H1 (cell line): ENCODE measurements at regions not wholly inside any gene's neighbourhood (a gene's known extent, or its start where the extent isn't known, plus 50 kb on each side); places are given as distances from the start of the nearest gene placed in this dataset.

Source experiments
- CTCF ChIA-PET: fragments of 300-600 bp; sonication (Branson Sonifier 250); formaldehyde crosslinking; loops from one replicate; lab custom pipeline; 2021; ENCODE audit not compliant: partially characterized antibody; lab: Charles Lee
- POLR2A ChIA-PET: fragments of 300-600 bp; sonication (Branson Sonifier 250); formaldehyde crosslinking; loops from one replicate; lab custom pipeline; 2021; ENCODE audit warnings: inconsistent platforms; ENCODE audit not compliant: partially characterized antibody; lab: Charles Lee
- DNase-seq, 2 experiments: peaks; one replicate each; pipeline versions ENCODE4 v3.0.0 to v3.0.0-alpha.2; 2010 to 2022; ENCODE audit warnings: low spot score in 2 of 2, low read depth in 1 of 2, mixed read lengths in 1 of 2
- FAIRE-seq: peaks from 2 replicates; lab custom pipeline; 2011; peaks lifted over from hg19 to GRCh38; lab: Jason Lieb, UNC
- H2AFZ ChIP-seq: 2 replicates; pipeline ENCODE4 v1.8.1; 2012; ENCODE audit warnings: low read length, inconsistent platforms
- H2AK5ac ChIP-seq: 2 replicates; pipeline ENCODE4 v1.6.1; 2013; ENCODE audit warnings: low read depth, low read length
- H2BK120ac ChIP-seq: replicated peaks from 2 replicates; pipeline ENCODE3; 2013; ENCODE audit warnings: low read depth, low read length, inconsistent platforms
- H2BK12ac ChIP-seq: 2 replicates; pipeline ENCODE4 v1.6.1; 2013; ENCODE audit warnings: low read depth, low read length
- H2BK15ac ChIP-seq: 2 replicates; pipeline ENCODE4 v1.6.1; 2013; ENCODE audit warnings: low read length
- H2BK20ac ChIP-seq: 2 replicates; pipeline ENCODE4 v1.6.1; 2013; ENCODE audit warnings: low read length
- H2BK5ac ChIP-seq: 2 replicates; pipeline ENCODE4 v1.6.1; 2013; ENCODE audit warnings: low read depth, low read length
- H3K14ac ChIP-seq: 2 replicates; pipeline ENCODE4 v1.6.1; 2013; ENCODE audit warnings: inconsistent platforms; ENCODE audit not compliant: insufficient read length
- H3K18ac ChIP-seq: 2 replicates; pipeline ENCODE4 v1.6.1; 2013; ENCODE audit warnings: low read length; ENCODE audit errors: extremely low read depth
- H3K23ac ChIP-seq: 2 replicates; pipeline ENCODE4 v1.6.1; 2013; ENCODE audit warnings: inconsistent platforms; ENCODE audit not compliant: insufficient read length
- H3K23me2 ChIP-seq: 2 replicates; pipeline ENCODE4 v1.6.1; 2013; ENCODE audit warnings: low read depth, low read length
- H3K27ac ChIP-seq: 2 replicates; pipeline ENCODE4 v1.6.1; 2011; ENCODE audit warnings: low read depth, low read length, inconsistent platforms
- H3K27me3 ChIP-seq, 4 experiments: replicated peaks in 1 of 4; 1 replicate in 1 of 4; 2 replicates in 3 of 4; pipeline versions ENCODE4 v1.6.1 to v1.8.1; 2011 to 2013; ENCODE audit warnings: low read length in 3 of 4, mild to moderate bottlenecking in 3 of 4, inconsistent platforms in 2 of 4, mixed read lengths in 2 of 4, moderate library complexity in 1 of 4; ENCODE audit not compliant: control insufficient read depth in 3 of 4, insufficient read depth in 3 of 4; ENCODE audit errors: extremely low read depth in 1 of 4
- H3K36me3 ChIP-seq, 4 experiments: 2 replicates each; pipeline versions ENCODE4 v1.6.1 to v1.8.1; 2011 to 2013; ENCODE audit warnings: mild to moderate bottlenecking in 4 of 4, low read length in 3 of 4, moderate library complexity in 2 of 4, control low read depth in 1 of 4, inconsistent platforms in 1 of 4; ENCODE audit not compliant: insufficient read depth in 4 of 4, control insufficient read depth in 2 of 4
- H3K4ac ChIP-seq: replicated peaks from 2 replicates; pipeline ENCODE3; 2013; ENCODE audit warnings: low read length, low read depth, mixed read lengths, inconsistent platforms; ENCODE audit not compliant: insufficient read length
- H3K4me1 ChIP-seq, 4 experiments: replicated peaks in 1 of 4; 1 replicate in 1 of 4; 2 replicates in 3 of 4; pipeline versions ENCODE4 v1.6.1 to v1.8.1; 2011 to 2013; ENCODE audit warnings: low read length in 3 of 4, inconsistent platforms in 2 of 4, mixed read lengths in 1 of 4; ENCODE audit not compliant: insufficient read depth in 4 of 4, control insufficient read depth in 3 of 4
- H3K4me2 ChIP-seq, 2 experiments: 2 replicates each; pipeline versions ENCODE4 v1.6.1 to v1.8.1; 2011 to 2013; ENCODE audit warnings: low read depth in 2 of 2, low read length in 2 of 2, control low read depth in 1 of 2, inconsistent platforms in 1 of 2, mild to moderate bottlenecking in 1 of 2; ENCODE audit not compliant: insufficient read depth in 1 of 2
- H3K4me3 ChIP-seq, 4 experiments: fragments of 200-600, 300-600 bp in 1 of 4; sonication (generic), shearing (Covaris generic), sonication (Bioruptor Twin) in 1 of 4; 2 replicates each; pipeline versions ENCODE4 v1.5.1 to v1.8.1; 2011 to 2016; ENCODE audit warnings: low read length in 4 of 4, low read depth in 3 of 4, control low read depth in 2 of 4, inconsistent platforms in 2 of 4, mild to moderate bottlenecking in 2 of 4, mixed read lengths in 1 of 4, moderate library complexity in 1 of 4; ENCODE audit not compliant: insufficient read depth in 2 of 4; ENCODE audit errors: extremely low read depth in 1 of 4
- H3K56ac ChIP-seq: replicated peaks from 2 replicates; pipeline ENCODE3; 2013; ENCODE audit warnings: low read depth, mild to moderate bottlenecking, mixed read lengths, low read length, inconsistent platforms; ENCODE audit not compliant: insufficient read length
- H3K79me1 ChIP-seq: 2 replicates; pipeline ENCODE4 v1.6.1; 2013; ENCODE audit warnings: low read depth, low read length, control low read depth
- H3K79me2 ChIP-seq, 2 experiments: 2 replicates each; pipeline versions ENCODE4 v1.6.1 to v1.8.1; 2012 to 2013; ENCODE audit warnings: low read length in 2 of 2, mild to moderate bottlenecking in 2 of 2, inconsistent platforms in 1 of 2; ENCODE audit not compliant: insufficient read depth in 2 of 2, control insufficient read depth in 1 of 2
- H3K9ac ChIP-seq, 4 experiments: replicated peaks in 1 of 4; 1 replicate in 1 of 4; 2 replicates in 3 of 4; pipeline versions ENCODE4 v1.6.1 to v1.8.1; 2011 to 2013; ENCODE audit warnings: low read depth in 3 of 4, low read length in 3 of 4, control low read depth in 2 of 4, mild to moderate bottlenecking in 2 of 4, moderate library complexity in 2 of 4, inconsistent platforms in 1 of 4; ENCODE audit errors: extremely low read depth in 1 of 4
- H3K9me3 ChIP-seq, 2 experiments: 2 replicates each; pipeline versions ENCODE4 v1.6.1 to v1.8.1; 2012 to 2013; ENCODE audit warnings: mild to moderate bottlenecking in 2 of 2, moderate library complexity in 2 of 2, control low read depth in 1 of 2, inconsistent platforms in 1 of 2, low read depth in 1 of 2, low read length in 1 of 2, mixed read lengths in 1 of 2; ENCODE audit not compliant: insufficient read depth in 2 of 2
- H4K20me1 ChIP-seq, 2 experiments: replicated peaks in 1 of 2; 2 replicates each; pipeline versions ENCODE3 to v1.8.1; 2011 to 2013; ENCODE audit warnings: inconsistent platforms in 2 of 2, low read length in 2 of 2, mild to moderate bottlenecking in 1 of 2; ENCODE audit not compliant: insufficient read depth in 2 of 2, control insufficient read depth in 1 of 2
- H4K5ac ChIP-seq: 2 replicates; pipeline ENCODE4 v1.6.1; 2013; ENCODE audit warnings: low read length, low read depth, mixed read lengths, inconsistent platforms; ENCODE audit not compliant: insufficient read length
- H4K8ac ChIP-seq: 2 replicates; pipeline ENCODE4 v1.8.0; 2013; ENCODE audit warnings: mild to moderate bottlenecking, moderate library complexity, low read length, inconsistent platforms; ENCODE audit not compliant: insufficient read depth; ENCODE audit errors: extremely low read depth
- H4K91ac ChIP-seq: replicated peaks from 2 replicates; pipeline ENCODE3; 2013; ENCODE audit warnings: low read length, mixed read lengths, inconsistent platforms; ENCODE audit not compliant: insufficient read length
- ATF3 ChIP-seq: IDR thresholded peaks from 2 replicates; pipeline ENCODE4 v1.6.1; 2011; ENCODE audit warnings: low read depth, mild to moderate bottlenecking, low read length; ENCODE audit not compliant: insufficient read depth
- JUND ChIP-seq: IDR thresholded peaks from 2 replicates; pipeline ENCODE4 v1.6.1; 2011; ENCODE audit warnings: mild to moderate bottlenecking, improper control_type of control experiment, low read length
- MAFK ChIP-seq: IDR thresholded peaks from 2 replicates; pipeline ENCODE4 v1.6.1; 2012; ENCODE audit warnings: low read depth, mild to moderate bottlenecking, improper control_type of control experiment, low read length
- PHF8 ChIP-seq: fragments of 200-600 bp; sonication (generic); conservative IDR thresholded peaks from 2 replicates; pipeline ENCODE4 v1.7.1; 2012; ENCODE audit warnings: low read depth, mild to moderate bottlenecking, inconsistent platforms, low read length, moderate library complexity
- POLR2A ChIP-seq, 2 experiments: IDR thresholded peaks; 1 replicate in 1 of 2; 2 replicates in 1 of 2; pipeline ENCODE4 v1.6.1; 2011; ENCODE audit warnings: low read depth in 2 of 2, low read length in 2 of 2, mild to moderate bottlenecking in 2 of 2; ENCODE audit errors: control extremely low read depth in 1 of 2
- RNF2 ChIP-seq: fragments of 200-900, 300-1000 bp; sonication (generic); IDR thresholded peaks from 2 replicates; pipeline ENCODE4 v1.7.1; 2016; ENCODE audit warnings: borderline replicate concordance, low read depth, mild to moderate bottlenecking, antibody characterized with exemption, low read length; ENCODE audit not compliant: poor library complexity, severe bottlenecking; ENCODE audit errors: missing control alignments
- SIN3A ChIP-seq, 2 experiments: IDR thresholded peaks in 1 of 2; conservative IDR thresholded peaks in 1 of 2; 2 replicates each; pipeline ENCODE4 v1.6.1; 2011 to 2012; ENCODE audit warnings: low read length in 2 of 2, improper control_type of control experiment in 1 of 2, low read depth in 1 of 2, mild to moderate bottlenecking in 1 of 2
- SIRT6 ChIP-seq: IDR thresholded peaks from one replicate; pipeline ENCODE4 v1.7.1; 2012; ENCODE audit warnings: low read length, inconsistent platforms
- YY1 ChIP-seq: IDR thresholded peaks from 2 replicates; pipeline ENCODE4 v1.6.1; 2011; ENCODE audit warnings: low read depth, mild to moderate bottlenecking, low read length
- ZNF274 ChIP-seq: IDR thresholded peaks from 2 replicates; pipeline ENCODE4 v1.7.0; 2012; ENCODE audit warnings: low read length, borderline replicate concordance; ENCODE audit errors: extremely low read depth
- WGBS, 2 experiments: shearing (Covaris generic) in 1 of 2; methylation state at CpG; one replicate each; pipeline versions ENCODE4 v1.1.6 to v1.1.7; 2013 to 2015; ENCODE audit warnings: low lambda C conversion rate in 2 of 2, mixed read lengths in 2 of 2, inconsistent platforms in 1 of 2, low coverage in 1 of 2, missing lambda C conversion rate in 1 of 2; ENCODE audit not compliant: insufficient replicate concordance in 2 of 2, insufficient coverage in 1 of 2, insufficient read length in 1 of 2; ENCODE audit errors: extremely low coverage in 1 of 2, missing lambda C conversion rate in 1 of 2; 5-methylcytosine and 5-hydroxymethylcytosine counted together

GRCh38 chr5:4361753-4362152, 766.1 kb downstream of the IRX1 start:
- H3K14ac ChIP-seq, result no peak overlapping the region
- FAIRE-seq (no peak), DNase-seq (no peak)
- no peak overlapping the region for H2AFZ ChIP-seq
- no peak overlapping the region for H4K91ac ChIP-seq
- H3K18ac ChIP-seq, result no peak overlapping the region
- ChIA-PET POLR2A (no interaction called here), CTCF (interaction anchor here (0.9 to 1.5 kb wide), 2 partner anchors 14 to 66 kb away, joined by 3 to 6 read pairs; no protein-coding TSS in a partner anchor)
- no peaks in the 10 kb centered on the region for H3K27me3 ChIP-seq
- 91% methylated on average over 3 of the region's 3 CpGs; no CpG with 5 or more reads in 1 of the 2 experiments for WGBS, 2 experiments
- H2BK12ac ChIP-seq, result no peak overlapping the region
- no peak overlapping the region for H4K5ac ChIP-seq
- no peak overlapping the region for H2BK120ac ChIP-seq
- H3K23me2 ChIP-seq, result no peaks in the 10 kb centered on the region; the same call in 1 of the 2 replicates
- no peak overlapping the region for H3K4me2 ChIP-seq
- no peak overlapping the region for H3K4me3 ChIP-seq
- no peak overlapping the region for H3K56ac ChIP-seq
- TF ChIP-seq RNF2, result no peak
- no peak for TF ChIP-seq SIRT6
- no peak for TF ChIP-seq MAFK
- TF ChIP-seq SIN3A (conservative IDR thresholded peaks at IDR 0.05 in 1 of 2, IDR thresholded peaks at IDR 0.05 in 1 of 2; ENCODE audit: low read depth in 1 of 2, low read length in 2 of 2), result no peak
- no peak for TF ChIP-seq POLR2A (IDR thresholded peaks at IDR 0.05; ENCODE audit: control extremely low read depth in 1 of 2, low read depth in 2 of 2, low read length in 2 of 2)
- TF ChIP-seq JUND, result no peak
- TF ChIP-seq YY1, result no peak
- TF ChIP-seq ATF3, result no peak
- no peak for TF ChIP-seq PHF8
- no peak for TF ChIP-seq ZNF274
- no peaks in the 10 kb centered on the region for H3K36me3 ChIP-seq
- H3K79me1 ChIP-seq, result no peaks in the 10 kb centered on the region
- H3K9ac ChIP-seq, result no peak overlapping the region
- H2BK5ac ChIP-seq, result no peak overlapping the region
- H2AK5ac ChIP-seq, result no peak overlapping the region
- H3K4me1 ChIP-seq, result no peaks in the 10 kb centered on the region
- no peak overlapping the region for H2BK20ac ChIP-seq
- H3K27ac ChIP-seq, result no peak overlapping the region
- H3K79me2 ChIP-seq, result no peaks in the 10 kb centered on the region
- no peaks in the 10 kb centered on the region for H4K20me1 ChIP-seq
- no peak overlapping the region for H4K8ac ChIP-seq
- no peak overlapping the region for H3K23ac ChIP-seq
- H2BK15ac ChIP-seq, result no peak overlapping the region
- H3K4ac ChIP-seq, result no peak overlapping the region
- no peaks in the 10 kb centered on the region for H3K9me3 ChIP-seq
